Activated T-cell treated with anti-CD3 and anti-CD28 coated beads, Interleukin-2, amount 50 U/mL, for 24 hours (primary cell): ENCODE measurements at regions not wholly inside any gene's neighbourhood (a gene's known extent, or its start where the extent isn't known, plus 50 kb on each side); places are given as distances from the start of the nearest gene placed in this dataset.

ENCODE experiments used
- DNase-seq: peaks from one replicate; pipeline ENCODE4 v3.0.0-alpha.2; 2020
- H3K27ac Mint-ChIP-seq: 2 replicates; pipeline ENCODE4 v1.8.0; 2020; ENCODE audit warnings: mild to moderate bottlenecking, mixed read lengths
- H3K27me3 Mint-ChIP-seq: 2 replicates; pipeline ENCODE4 v1.8.0; 2020; ENCODE audit warnings: mixed read lengths
- H3K36me3 Mint-ChIP-seq: 2 replicates; pipeline ENCODE4 v1.8.0; 2020; ENCODE audit warnings: low read depth, mixed read lengths
- H3K4me1 Mint-ChIP-seq: 2 replicates; pipeline ENCODE4 v1.8.0; 2020; ENCODE audit warnings: low read depth, mixed read lengths
- H3K4me3 Mint-ChIP-seq: 2 replicates; pipeline ENCODE4 v1.8.0; 2020; ENCODE audit warnings: mild to moderate bottlenecking, moderate library complexity, mixed read lengths
- H3K9me3 Mint-ChIP-seq: 2 replicates; pipeline ENCODE4 v1.8.0; 2020; ENCODE audit warnings: mixed read lengths

DNA sequence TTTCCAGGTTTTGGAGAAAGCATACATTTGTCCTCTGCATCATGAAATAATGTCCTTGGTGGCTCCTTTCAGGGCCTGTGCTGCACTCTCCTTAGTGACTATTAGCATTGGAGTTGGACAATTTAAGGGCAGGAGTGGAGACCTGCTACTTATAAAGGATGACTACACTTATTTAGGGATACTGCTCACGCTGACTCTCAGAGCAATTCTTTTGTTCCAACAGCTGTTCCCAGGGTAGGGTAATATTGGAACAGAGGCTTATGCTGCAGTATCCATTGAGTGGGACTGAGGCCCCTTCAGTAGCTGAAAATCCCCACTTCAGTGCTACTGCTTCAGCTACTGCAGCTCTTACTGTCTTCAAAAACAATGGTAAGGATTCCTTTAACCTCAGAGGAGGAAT is 84.6 kb downstream of the GPR88 start:
- Mint-ChIP-seq H3K9me3 (no peaks in the 10 kb centered on the region), H3K36me3 (no peaks in the 10 kb centered on the region), H3K27me3 (no peaks in the 10 kb centered on the region), H3K4me1 (peaks cover 21% of the 10 kb centered on the region), H3K4me3 (no peak overlapping the region), H3K27ac (no peak overlapping the region)
- DNase-seq: no peak

DNA sequence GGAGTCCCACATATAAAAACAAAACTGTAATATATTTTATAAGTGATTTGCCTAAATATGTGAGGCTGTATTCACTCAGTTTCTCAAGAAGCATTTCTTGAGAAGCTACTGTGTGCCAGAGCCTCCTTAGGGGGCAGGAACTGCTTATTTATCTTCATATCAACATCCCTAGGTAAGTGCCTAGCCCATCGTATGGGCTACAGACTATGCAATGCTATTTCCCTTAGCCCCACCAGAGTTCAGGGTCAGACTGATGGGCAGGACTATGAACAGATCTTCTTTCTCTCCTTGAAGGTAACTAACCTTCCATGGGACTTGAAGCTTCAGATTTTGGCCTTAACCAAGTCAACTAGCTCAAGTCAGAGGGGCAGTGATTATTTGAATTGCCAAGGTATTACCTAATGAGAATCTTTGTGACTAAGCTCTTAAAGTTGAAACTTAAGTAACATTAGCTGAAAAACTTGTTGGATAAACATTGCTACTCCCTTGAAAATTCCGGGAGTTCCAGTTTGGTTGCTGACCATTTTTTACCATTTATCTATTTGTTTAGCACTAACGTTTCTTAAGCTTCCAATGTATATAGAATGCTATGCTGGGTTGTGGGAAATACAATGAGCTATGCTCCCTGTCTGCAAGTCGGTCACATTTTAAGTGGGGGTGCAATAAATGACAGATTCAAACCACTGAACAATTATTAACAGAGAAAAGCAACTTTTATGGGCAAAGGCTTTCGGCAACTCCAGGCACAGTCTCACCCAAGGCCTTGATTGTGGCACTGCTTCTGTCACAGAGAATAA is 85.2 kb downstream of the GPR88 start:
- no peak for DNase-seq
- H3K9me3 Mint-ChIP-seq: no peaks in the 10 kb centered on the region
- no peaks in the 10 kb centered on the region for H3K27me3 Mint-ChIP-seq
- H3K4me3 Mint-ChIP-seq: no peak overlapping the region
- H3K27ac Mint-ChIP-seq: no peak overlapping the region
- peaks cover 21% of the 10 kb centered on the region for H3K4me1 Mint-ChIP-seq
- no peaks in the 10 kb centered on the region for H3K36me3 Mint-ChIP-seq

GRCh38 chr1:100624886-100625610 is 87.1 kb downstream of the GPR88 start:
- no peak for DNase-seq
- Mint-ChIP-seq H3K9me3 (peaks cover 2% of the 10 kb centered on the region), H3K4me1 (peaks cover 21% of the 10 kb centered on the region), H3K36me3 (no peaks in the 10 kb centered on the region), H3K27me3 (no peaks in the 10 kb centered on the region), H3K27ac (no peak overlapping the region), H3K4me3 (no peak overlapping the region)

- H3K27me3 Mint-ChIP-seq: no peaks in the 10 kb centered on the region
- H3K36me3 Mint-ChIP-seq: no peaks in the 10 kb centered on the region
- peaks cover 2% of the 10 kb centered on the region for H3K9me3 Mint-ChIP-seq
- no peak for DNase-seq
- H3K4me1 Mint-ChIP-seq: peaks cover 27% of the 10 kb centered on the region
- no peak overlapping the region for H3K4me3 Mint-ChIP-seq
- no peak overlapping the region for H3K27ac Mint-ChIP-seq
Measured at GRCh38 chr1:100626397-100626796, 88.5 kb downstream of the GPR88 start.

DNA sequence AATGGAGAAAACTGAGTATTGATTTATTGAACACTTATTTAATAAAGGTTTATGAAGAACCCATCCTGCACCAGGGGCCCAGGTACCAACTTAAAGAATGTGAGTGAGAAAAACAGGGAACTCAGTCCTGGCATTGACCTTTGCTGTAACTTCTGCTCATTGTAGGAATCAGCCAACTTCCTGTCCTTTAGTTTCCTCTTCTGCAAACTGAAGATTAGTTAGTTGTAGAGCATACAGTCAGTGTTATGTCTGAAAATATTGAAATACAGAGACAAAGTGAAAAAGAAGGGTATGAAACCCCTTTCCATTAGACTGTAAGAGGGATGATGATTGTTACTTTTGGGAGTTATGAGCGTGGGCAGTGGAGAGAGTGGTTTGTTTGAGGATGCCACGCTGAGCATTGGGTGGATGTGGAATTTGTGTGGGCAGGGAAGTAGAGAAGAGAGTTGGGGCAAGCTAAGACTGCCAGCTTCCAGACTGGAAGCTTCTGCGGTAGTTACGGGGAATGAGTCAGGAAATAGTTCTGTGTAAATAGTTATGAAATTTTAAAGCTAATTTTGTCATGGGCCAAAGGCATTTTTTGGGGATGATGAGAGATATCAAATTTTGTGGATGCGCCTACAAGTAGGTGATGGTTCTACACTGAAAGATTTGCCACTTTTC is 89.2 kb downstream of the GPR88 start:
- no peak overlapping the region for H3K27ac Mint-ChIP-seq
- no peak for DNase-seq
- no peaks in the 10 kb centered on the region for H3K27me3 Mint-ChIP-seq
- H3K4me1 Mint-ChIP-seq: peaks cover 23% of the 10 kb centered on the region
- peaks cover 2% of the 10 kb centered on the region for H3K9me3 Mint-ChIP-seq
- no peaks in the 10 kb centered on the region for H3K36me3 Mint-ChIP-seq
- no peak overlapping the region for H3K4me3 Mint-ChIP-seq

GRCh38 chr1:100627936-100628335 is 90.0 kb downstream of the GPR88 start:
- no peak overlapping the region for H3K4me3 Mint-ChIP-seq
- peaks cover 20% of the 10 kb centered on the region for H3K4me1 Mint-ChIP-seq
- no peak overlapping the region for H3K27ac Mint-ChIP-seq
- DNase-seq: no peak
- H3K27me3 Mint-ChIP-seq: no peaks in the 10 kb centered on the region
- H3K36me3 Mint-ChIP-seq: no peaks in the 10 kb centered on the region
- H3K9me3 Mint-ChIP-seq: peaks cover 2% of the 10 kb centered on the region

DNA sequence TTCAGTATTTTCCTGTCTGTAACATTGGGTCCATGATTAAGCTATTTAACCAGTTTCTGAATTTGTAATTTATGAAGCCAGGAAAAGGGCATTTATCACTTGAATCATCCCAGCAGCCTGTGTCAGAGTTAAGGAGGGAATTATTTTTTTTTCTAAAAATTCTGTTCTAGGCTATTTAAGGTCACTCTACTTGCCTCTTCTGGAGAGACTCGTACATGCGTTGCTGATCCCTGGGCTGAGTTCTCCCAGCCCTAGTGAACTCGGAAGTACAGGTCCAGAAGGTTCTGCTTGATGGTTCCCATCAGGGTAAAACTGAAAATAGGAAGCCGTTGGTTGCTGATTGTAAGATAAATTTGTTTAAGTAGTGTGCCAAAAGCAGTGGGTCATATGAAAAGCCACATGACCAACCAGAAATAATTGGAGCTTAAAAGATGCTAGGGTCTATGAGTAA is 90.7 kb downstream of the GPR88 start:
- H3K9me3 Mint-ChIP-seq: peaks cover 2% of the 10 kb centered on the region
- no peak for DNase-seq
- H3K4me3 Mint-ChIP-seq: no peak overlapping the region

GRCh38 chr1:100629391-100629790 is 90.2 kb upstream of the VCAM1 start:
- DNase-seq: no peak
- Mint-ChIP-seq H3K36me3 (no peaks in the 10 kb centered on the region), H3K9me3 (peaks cover 2% of the 10 kb centered on the region), H3K27me3 (no peaks in the 10 kb centered on the region), H3K4me1 (peaks cover 20% of the 10 kb centered on the region), H3K27ac (no peak overlapping the region), H3K4me3 (no peak overlapping the region)

More for the DNA sequence above, 90.7 kb downstream of the GPR88 start:
- H3K4me1 Mint-ChIP-seq: peaks cover 20% of the 10 kb centered on the region
- no peaks in the 10 kb centered on the region for H3K27me3 Mint-ChIP-seq
- H3K36me3 Mint-ChIP-seq: no peaks in the 10 kb centered on the region
- no peak overlapping the region for H3K27ac Mint-ChIP-seq

GRCh38 chr1:100631015-100631551 is 88.5 kb upstream of the VCAM1 start:
- Mint-ChIP-seq H3K9me3 (peaks cover 2% of the 10 kb centered on the region), H3K4me3 (no peak overlapping the region), H3K27me3 (peaks cover 2% of the 10 kb centered on the region), H3K36me3 (no peaks in the 10 kb centered on the region), H3K27ac (no peak overlapping the region), H3K4me1 (peaks cover 17% of the 10 kb centered on the region)
- no peak for DNase-seq

DNA sequence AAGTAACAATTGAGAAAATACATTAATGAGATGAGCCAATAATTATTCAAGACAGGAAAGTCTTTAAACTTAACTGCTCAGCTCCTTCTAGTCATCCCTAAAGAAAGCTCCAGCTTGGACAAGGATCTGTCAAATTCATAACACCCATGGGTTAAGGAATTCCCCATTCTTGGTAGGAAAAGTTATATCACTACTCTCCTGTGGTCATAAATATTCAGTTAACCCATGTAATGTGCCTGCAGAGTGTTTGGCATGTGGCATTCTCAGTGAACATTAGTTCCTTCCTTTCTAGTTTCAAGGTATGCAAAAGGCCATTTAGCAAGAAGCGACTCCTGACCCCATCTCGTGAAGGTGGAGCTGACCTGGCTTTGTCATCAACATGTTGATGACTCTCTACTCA is 76.7 kb upstream of the VCAM1 start:
- H3K27me3 Mint-ChIP-seq: peaks cover 12% of the 10 kb centered on the region
- no peaks in the 10 kb centered on the region for H3K4me1 Mint-ChIP-seq
- no peak overlapping the region for H3K27ac Mint-ChIP-seq
- H3K36me3 Mint-ChIP-seq: no peaks in the 10 kb centered on the region
- no peak for DNase-seq
- H3K9me3 Mint-ChIP-seq: no peaks in the 10 kb centered on the region
- no peak overlapping the region for H3K4me3 Mint-ChIP-seq

DNA sequence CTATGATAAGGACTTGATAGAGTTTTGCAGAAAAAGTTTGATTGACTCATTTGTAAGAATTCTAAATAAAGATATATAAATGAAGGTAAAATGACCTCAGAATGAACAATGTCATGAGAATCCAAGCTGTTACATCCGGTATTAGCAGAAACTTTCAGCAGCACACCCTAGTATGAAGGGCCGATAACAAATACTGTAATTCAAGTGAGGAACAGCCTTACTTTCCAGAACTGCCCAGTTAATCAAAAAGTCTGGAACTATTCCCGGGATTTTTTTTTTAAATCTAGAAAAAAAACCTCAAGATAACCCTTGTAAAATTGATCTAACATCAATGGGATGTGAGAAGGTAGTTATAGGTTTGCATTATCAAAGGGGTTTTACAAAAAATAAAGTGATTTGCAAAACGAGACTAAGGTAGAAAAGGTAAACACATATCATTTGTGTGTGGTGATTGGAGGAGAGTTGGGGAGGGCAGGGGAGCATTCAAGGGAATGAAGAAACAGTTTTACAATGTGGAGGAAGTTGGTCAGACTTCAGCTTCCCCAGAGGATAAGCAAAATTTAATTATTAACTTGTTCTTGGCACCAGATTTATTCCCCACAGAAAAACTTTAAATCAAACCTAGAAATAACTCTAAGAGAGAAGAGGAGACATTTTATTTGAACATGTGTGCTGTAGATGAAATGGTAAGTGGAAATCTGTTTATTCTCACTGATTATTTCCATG is 75.9 kb upstream of the VCAM1 start:
- Mint-ChIP-seq H3K9me3 (peaks cover 5% of the 10 kb centered on the region), H3K27ac (no peak overlapping the region), H3K36me3 (no peaks in the 10 kb centered on the region), H3K4me3 (no peak overlapping the region), H3K27me3 (peaks cover 7% of the 10 kb centered on the region), H3K4me1 (no peaks in the 10 kb centered on the region)
- DNase-seq: no peak

DNA sequence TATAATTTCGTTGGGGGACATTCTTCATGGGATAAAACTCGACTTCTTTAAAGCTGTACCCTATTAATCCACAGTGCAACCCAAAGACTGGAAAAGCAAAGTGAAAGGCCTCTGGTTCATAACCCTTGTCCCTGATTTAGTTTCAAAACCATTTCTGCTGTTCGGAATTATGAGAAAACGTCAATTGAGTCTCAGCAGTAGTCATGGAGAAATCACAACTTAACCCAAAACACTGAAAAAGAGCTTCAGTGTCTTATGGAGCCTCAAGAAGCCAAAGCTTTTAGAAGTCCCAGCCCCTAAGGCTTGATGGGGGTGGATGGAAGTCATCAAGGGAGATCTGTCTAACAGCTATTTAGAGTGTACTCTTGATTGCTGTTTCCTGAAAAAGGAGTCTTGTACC is 73.5 kb upstream of the VCAM1 start:
- H3K27me3 Mint-ChIP-seq: peaks cover 10% of the 10 kb centered on the region
- no peak overlapping the region for H3K27ac Mint-ChIP-seq
- DNase-seq: no peak
- peaks cover 17% of the 10 kb centered on the region for H3K9me3 Mint-ChIP-seq
- no peaks in the 10 kb centered on the region for H3K4me1 Mint-ChIP-seq
- H3K36me3 Mint-ChIP-seq: no peaks in the 10 kb centered on the region
- no peak overlapping the region for H3K4me3 Mint-ChIP-seq

- Mint-ChIP-seq H3K27me3 (peaks cover 10% of the 10 kb centered on the region), H3K27ac (no peak overlapping the region), H3K4me3 (no peak overlapping the region), H3K4me1 (no peaks in the 10 kb centered on the region), H3K36me3 (no peaks in the 10 kb centered on the region), H3K9me3 (peaks cover 17% of the 10 kb centered on the region)
- DNase-seq: no peak
Measured at GRCh38 chr1:100649146-100649545, 70.4 kb upstream of the VCAM1 start.
